Endothelial cell (in vitro differentiated cells): ENCODE measurements at regions not wholly inside any gene's neighbourhood (a gene's known extent, or its start where the extent isn't known, plus 50 kb on each side); places are given as distances from the start of the nearest gene placed in this dataset.
"Not testable (repeated sequence)": the region's sequence is repeated elsewhere in the genome, so short reads cannot be mapped to it uniquely, and the experiment has no call there.

ENCODE experiments used
- DNase-seq: peaks from one replicate; pipeline ENCODE4 v3.0.0; 2021; ENCODE audit warnings: low spot score
- H3K27ac Mint-ChIP-seq: one replicate; pipeline ENCODE4 v1.8.0; 2021; ENCODE audit warnings: mixed read lengths, inconsistent platforms; ENCODE audit not compliant: unreplicated experiment
- H3K27me3 Mint-ChIP-seq: one replicate; pipeline ENCODE4 v1.8.0; 2021; ENCODE audit warnings: mild to moderate bottlenecking, moderate library complexity, mixed read lengths, inconsistent platforms; ENCODE audit not compliant: unreplicated experiment
- H3K36me3 Mint-ChIP-seq: one replicate; pipeline ENCODE4 v1.8.0; 2021; ENCODE audit warnings: mild to moderate bottlenecking, low read depth, mixed read lengths, inconsistent platforms; ENCODE audit not compliant: unreplicated experiment
- H3K4me1 Mint-ChIP-seq: one replicate; pipeline ENCODE4 v1.8.0; 2021; ENCODE audit warnings: mild to moderate bottlenecking, mixed read lengths, inconsistent platforms; ENCODE audit not compliant: unreplicated experiment
- H3K4me3 Mint-ChIP-seq: one replicate; pipeline ENCODE4 v1.8.0; 2021; ENCODE audit warnings: mild to moderate bottlenecking, mixed read lengths, inconsistent platforms; ENCODE audit not compliant: unreplicated experiment
- H3K9me3 Mint-ChIP-seq: one replicate; pipeline ENCODE4 v1.8.0; 2021; ENCODE audit warnings: mixed read lengths, inconsistent platforms; ENCODE audit not compliant: unreplicated experiment
- CTCF ChIP-seq: fragments of 200-600 bp; sonication (generic); IDR thresholded peaks from one replicate; pipeline ENCODE4 v1.5.0; 2021; ENCODE audit warnings: antibody characterized with exemption; ENCODE audit not compliant: unreplicated experiment

GRCh38 chr5:85462957-85463356, 1078.3 kb upstream of the EDIL3 start:
- H3K4me1 Mint-ChIP-seq, result no peaks in the 10 kb centered on the region
- no peak overlapping the region for H3K4me3 Mint-ChIP-seq
- H3K27ac Mint-ChIP-seq, result no peak overlapping the region
- H3K36me3 Mint-ChIP-seq, result no peaks in the 10 kb centered on the region
- TF ChIP-seq CTCF, result no peak
- H3K9me3 Mint-ChIP-seq, result no peaks in the 10 kb centered on the region
- no peak for DNase-seq
- H3K27me3 Mint-ChIP-seq, result peaks cover 1% of the 10 kb centered on the region

- Mint-ChIP-seq H3K27ac (no peak overlapping the region), H3K27me3 (peaks cover 1% of the 10 kb centered on the region), H3K9me3 (no peaks in the 10 kb centered on the region), H3K4me3 (no peak overlapping the region), H3K4me1 (no peaks in the 10 kb centered on the region), H3K36me3 (no peaks in the 10 kb centered on the region)
- DNase-seq, result no peak
- TF ChIP-seq CTCF, result no peak
Observed at GRCh38 chr5:85466423-85466822, 1081.7 kb upstream of the EDIL3 start.

GRCh38 chr5:85472749-85473148, 1088.1 kb upstream of the EDIL3 start:
- H3K9me3 Mint-ChIP-seq, result no peaks in the 10 kb centered on the region
- no peak overlapping the region for H3K4me3 Mint-ChIP-seq
- no peaks in the 10 kb centered on the region for H3K4me1 Mint-ChIP-seq

GRCh38 chr5:85475151-85475550, 1090.5 kb upstream of the EDIL3 start:
- not testable (repeated sequence) for H3K36me3 Mint-ChIP-seq, H3K4me1 Mint-ChIP-seq, H3K9me3 Mint-ChIP-seq, DNase-seq, H3K27ac Mint-ChIP-seq, H3K27me3 Mint-ChIP-seq, H3K4me3 Mint-ChIP-seq

More at GRCh38 chr5:85472749-85473148, 1088.1 kb upstream of the EDIL3 start:
- Mint-ChIP-seq H3K27ac (no peak overlapping the region), H3K36me3 (no peaks in the 10 kb centered on the region), H3K27me3 (no peaks in the 10 kb centered on the region)
- no peak for TF ChIP-seq CTCF
- DNase-seq, result no peak

- Mint-ChIP-seq H3K36me3 (no peaks in the 10 kb centered on the region), H3K4me3 (no peak overlapping the region), H3K27ac (no peak overlapping the region), H3K27me3 (no peaks in the 10 kb centered on the region), H3K4me1 (no peaks in the 10 kb centered on the region), H3K9me3 (no peaks in the 10 kb centered on the region)
- no peak for DNase-seq
- TF ChIP-seq CTCF, result no peak
Observed at GRCh38 chr5:85476617-85477016, 1091.9 kb upstream of the EDIL3 start.

GRCh38 chr5:85479849-85480248, 1095.2 kb upstream of the EDIL3 start:
- Mint-ChIP-seq H3K9me3 (peaks cover under 1% of the 10 kb centered on the region), H3K36me3 (peaks cover under 1% of the 10 kb centered on the region)
- no peak for TF ChIP-seq CTCF

More at GRCh38 chr5:85479849-85480248, 1095.2 kb upstream of the EDIL3 start:
- H3K27ac Mint-ChIP-seq, result no peak overlapping the region
- no peaks in the 10 kb centered on the region for H3K27me3 Mint-ChIP-seq
- H3K4me3 Mint-ChIP-seq, result no peak overlapping the region
- no peak for DNase-seq
- no peaks in the 10 kb centered on the region for H3K4me1 Mint-ChIP-seq
